ENCODE measurements at regions not wholly inside any gene's neighbourhood (a gene's known extent, or its start where the extent isn't known, plus 50 kb on each side); places are given as distances from the start of the nearest gene placed in this dataset.

DNA sequence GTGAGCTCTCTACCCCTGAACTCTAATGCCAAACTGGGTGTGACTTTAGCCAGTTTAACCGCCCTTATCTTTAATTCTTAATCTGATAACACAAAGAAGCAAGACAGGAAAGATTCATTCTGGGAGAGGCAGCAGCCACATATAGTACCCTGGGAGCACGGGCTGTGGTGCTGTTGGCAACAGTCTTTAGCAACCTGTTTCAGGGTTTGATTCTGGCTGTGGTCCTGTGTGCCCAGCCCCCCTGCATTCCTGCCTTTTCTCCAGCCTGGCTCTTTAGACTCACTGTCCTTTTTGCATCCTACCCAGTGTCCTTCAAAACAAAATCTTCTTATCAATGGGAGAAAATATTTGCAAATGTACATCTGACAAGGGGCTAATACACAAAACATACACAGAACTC, 275.2 kb downstream of the GXYLT1 start:
- DNase-seq = no peak

DNA sequence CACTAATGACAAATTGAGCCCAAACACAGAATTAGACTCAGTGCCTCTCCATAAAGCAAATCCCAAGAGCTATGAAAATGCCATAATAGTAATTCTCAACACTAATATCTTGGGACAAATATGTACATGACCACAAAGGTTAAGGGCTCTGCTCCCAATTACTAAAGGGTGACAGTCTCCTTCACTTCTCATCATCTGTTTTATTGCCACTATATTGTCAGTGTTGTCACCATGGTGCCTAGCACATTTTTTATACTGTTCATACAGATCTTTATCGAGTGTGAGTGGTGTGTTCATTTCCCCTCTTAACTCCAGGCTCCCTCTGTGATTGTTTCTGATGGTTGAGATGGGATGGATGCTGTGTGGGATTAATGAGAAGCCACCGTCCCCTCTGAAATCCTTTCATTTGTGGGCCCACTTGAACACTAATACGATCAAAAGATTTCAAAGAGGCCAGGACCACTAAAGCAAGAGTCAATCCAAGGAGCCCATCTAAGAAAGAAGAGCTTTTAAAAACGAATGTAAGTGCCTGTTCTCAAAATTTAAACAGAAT, 277.7 kb downstream of the GXYLT1 start:
- no peak for DNase-seq

DNA sequence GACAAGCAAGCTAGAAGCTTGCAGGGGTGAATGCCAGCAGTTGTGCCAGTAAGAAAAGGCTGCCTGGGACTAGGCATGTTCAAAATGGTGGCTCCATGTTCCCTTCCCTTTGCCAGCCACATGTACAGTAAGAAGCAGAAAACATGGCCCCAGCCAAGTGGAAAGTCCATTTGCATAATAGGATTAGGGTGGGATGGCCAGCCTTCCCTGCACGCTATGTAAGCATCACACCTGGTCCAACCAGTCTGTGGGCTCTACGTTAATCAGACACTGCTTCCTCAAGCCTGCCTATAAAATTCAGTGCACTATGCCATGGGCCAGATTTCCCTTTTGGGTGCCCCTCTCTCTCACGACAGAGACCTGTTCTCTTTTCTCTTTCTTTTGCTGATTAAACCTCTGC, 288.4 kb downstream of the GXYLT1 start:
- no peak for DNase-seq

DNA sequence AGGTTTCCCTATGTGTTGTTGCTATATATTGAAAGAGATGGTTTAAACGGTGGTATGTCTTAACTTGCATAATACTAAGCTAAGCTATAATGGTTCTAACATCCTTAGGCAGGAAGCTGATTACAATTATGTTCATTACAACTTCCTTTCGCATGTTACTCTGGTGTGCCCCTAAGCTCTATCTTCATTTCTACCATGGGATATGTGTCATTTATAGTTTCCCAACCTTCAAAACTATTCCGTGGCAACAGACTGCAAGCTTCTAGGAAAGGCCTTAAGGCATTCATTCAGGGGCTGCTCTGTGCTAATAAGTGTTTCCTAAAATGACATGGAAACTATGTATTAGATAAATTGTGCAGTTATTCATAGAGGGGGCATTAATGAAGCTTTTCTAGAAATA, 294.6 kb downstream of the GXYLT1 start:
- no peak for DNase-seq

DNA sequence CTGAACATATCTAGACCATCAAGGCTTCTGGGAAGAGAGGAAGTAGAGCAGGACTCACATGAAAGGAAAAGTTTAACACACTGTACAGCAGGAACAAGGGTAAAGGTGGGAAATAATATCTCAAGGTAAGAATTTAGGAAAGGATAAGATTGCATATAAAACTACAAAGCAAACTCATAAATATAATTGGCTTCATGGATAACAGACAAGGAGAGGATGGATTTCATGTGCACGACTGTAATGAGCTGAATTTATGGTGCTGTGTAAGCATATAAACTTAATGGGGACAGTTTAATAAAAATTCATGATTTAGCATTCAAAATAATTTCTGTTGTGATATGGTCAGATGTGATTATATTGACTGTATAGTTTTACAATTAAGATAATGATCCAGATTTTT, 298.0 kb downstream of the GXYLT1 start:
- DNase-seq = no peak

DNA sequence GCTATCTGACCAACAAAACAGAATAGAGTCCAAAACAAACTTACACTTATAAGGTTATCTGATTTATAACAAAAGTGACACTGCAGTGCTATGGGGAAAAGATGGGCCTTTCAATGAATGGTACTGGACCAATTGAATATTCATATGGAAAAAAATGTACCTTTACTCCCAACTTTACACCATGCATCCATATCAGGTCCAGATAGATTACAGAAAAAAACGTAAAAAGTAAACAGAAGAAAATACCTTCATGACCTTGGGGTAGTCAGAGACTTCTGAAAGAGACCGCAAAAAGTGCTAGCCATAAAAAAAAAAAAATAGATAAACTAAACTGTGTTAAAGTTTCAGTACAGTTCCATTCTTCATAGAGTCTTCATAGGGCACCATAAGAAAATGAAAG, 308.3 kb downstream of the GXYLT1 start:
- no peak for DNase-seq

DNA sequence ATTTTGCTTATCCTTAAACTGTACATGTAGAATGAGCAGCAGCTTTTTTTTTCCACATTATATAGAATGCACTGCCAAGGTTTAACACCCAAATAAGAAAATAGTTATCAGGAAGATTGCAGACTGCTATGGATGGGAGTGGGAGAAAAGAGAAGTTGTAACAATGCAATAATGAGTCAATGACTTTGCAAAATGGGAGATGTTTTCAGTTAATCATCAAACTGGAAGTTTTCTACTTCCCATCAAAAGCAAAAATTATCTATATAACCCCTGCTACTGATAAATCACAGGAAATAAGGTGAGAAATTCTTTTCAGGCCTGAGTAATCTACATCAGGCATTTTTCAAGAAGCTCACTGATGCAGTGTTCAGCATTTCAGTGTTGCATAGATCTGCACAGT, 309.1 kb downstream of the GXYLT1 start:
- peak; percentile 3 for DNase-seq

DNA sequence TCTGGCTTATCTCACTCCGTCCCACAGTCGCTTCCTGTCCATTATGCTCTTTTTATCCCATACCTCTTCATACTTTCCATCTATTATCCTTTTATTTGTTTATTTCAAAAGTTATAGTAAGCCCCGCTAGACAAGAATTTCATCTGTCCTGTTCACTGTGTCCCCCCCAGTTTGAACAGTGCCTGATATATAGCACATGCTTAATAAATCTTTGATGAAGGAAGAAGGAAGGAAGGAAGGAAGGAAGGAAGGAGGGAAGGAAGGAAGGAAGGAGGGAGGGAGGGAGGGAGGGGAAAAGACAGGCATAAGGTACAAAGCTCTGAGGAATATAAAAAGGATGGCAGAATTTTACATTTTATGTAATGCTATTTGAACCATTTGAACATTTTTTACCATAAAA, 324.7 kb downstream of the GXYLT1 start:
- no peak for DNase-seq

DNA sequence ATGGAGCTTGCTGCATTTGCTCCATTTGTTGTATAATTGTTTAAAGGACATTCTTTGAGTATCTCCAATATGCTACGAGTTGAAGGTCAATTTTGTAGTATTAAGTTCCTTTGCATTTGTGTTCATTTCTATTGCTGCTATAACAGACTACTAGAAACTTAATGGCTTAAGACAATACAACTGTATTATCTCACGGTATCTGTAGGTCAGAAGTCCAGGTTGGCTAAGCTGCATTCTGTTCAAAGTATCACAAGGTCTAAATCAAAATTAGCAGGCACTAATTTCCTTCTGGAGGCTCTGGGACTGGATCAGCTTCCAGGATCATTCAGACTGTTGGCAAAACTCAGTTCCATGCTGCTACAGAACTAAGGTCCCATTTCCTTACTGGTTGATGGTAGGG, 340.6 kb downstream of the GXYLT1 start:
- DNase-seq = no peak

DNA sequence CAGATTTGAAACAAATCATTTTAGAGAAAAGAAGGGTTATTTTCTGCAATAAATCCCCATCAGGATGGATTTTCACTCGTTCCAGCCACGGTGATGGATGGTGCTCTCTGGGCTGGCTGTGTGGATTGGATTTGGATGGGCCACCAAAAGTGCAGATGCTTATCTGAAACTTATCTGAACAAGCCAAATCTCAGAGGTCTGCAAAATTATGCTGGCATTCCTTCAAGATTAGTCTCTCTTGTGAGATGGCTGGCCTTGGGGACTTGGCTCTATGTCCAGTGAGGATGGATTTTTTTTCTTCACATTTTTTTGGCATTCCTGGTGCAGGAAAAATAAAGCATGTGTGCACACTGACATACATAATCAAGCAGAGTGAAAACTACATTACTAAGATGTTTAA, 341.9 kb downstream of the GXYLT1 start:
- DNase-seq = no peak

DNA sequence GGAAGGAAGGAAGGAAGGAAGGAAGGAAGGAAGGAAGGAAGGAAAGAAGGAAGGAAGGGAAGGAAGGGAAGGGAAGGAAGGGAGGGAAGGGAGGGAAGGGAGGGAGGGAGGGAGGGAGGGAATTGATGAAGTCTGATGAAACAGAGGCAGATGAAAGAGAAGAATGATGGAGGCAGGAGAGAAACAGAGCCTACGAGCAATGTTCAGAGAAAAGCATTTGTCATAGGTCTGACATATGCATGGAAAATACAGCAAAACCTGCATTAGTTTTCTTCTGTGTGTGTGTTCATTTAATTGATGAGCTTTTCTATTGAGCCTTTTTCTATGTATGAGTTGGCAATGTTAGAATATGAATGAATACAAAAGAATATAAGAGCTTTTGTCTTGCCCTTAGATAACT, 343.4 kb downstream of the GXYLT1 start:
- no peak for DNase-seq

DNA sequence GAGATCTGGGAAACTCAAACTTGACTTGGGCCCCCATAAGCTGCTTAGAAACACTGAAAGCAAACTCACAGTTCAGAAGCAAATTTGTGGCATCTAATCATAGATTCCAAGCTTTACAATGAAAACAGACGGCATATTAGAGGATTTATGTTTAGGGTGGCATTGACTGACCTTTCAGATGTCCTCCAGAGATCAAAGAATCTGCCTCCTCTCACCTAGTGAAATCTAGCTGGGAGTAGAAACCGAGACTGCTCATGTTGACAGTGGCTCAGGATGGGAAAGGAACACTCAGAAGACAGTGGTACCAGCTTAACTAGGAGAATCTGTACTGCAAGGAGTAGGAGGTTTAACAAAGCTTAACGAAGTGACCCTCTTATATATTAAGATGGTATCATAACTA, 345.0 kb downstream of the GXYLT1 start:
- no peak for DNase-seq

DNA sequence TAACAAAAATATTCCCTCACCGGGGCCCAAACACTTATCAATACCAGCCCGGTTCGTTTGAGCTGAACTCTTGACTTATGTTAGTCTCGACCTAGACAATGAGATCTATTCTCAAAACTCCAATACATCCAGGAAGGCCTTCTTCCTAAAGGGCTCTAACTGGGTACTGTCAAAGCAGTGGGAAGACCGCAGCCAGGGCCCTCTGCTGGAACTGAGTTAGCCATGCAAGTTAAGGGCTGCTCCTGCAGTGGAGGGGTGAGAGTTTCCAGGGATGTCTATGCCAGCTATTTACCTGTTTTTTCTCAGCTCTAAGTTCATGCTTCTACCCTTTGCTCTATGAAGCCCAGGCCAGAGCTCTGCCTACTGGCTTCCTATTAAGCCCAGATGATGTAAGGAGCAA, 348.8 kb downstream of the GXYLT1 start:
- DNase-seq = no peak

DNA sequence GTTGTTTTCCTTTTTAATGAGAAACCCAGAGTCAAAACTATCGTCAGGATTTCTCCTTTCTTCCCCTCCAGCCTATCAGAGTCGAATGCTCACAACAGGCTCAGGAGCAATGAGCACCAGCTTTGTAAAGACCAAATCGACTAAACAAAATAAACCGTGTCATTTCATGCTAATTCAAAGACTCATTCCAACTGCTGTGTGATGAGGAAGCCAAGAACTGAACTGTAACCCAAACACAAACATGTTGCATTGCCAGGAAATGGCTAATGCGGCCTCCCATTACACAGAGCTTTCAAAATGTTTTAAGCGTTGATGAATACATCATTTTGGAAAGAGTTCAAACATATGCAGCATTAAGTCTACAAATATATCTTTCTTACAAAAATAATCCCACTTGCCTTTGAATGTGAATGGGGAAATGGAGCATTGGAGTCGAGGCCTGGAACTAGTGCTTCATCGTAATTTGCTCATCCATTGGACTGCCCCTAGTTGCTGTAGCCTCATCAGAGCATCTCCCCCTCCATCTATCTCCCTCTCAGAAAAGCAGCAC, 349.5 kb downstream of the GXYLT1 start:
- DNase-seq = no peak

DNA sequence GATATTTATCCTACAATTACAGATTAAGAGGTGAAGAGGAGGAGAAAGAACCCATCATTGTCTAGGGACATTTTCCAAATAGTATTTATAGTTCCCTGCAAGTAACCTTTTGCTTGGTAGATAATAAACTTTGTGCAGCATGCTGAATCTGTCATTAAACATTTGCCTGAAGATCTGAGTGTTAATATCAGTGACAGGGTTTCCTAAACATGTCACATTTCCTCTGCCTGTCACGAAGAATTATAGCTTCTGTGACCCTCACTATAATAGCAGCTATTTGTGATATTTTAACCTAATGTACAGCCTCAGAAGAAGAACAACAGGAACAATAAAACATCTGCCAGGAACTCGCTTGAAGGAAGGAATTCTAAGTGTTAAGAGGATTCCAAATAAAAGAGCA, 350.3 kb downstream of the GXYLT1 start:
- no peak for DNase-seq

DNA sequence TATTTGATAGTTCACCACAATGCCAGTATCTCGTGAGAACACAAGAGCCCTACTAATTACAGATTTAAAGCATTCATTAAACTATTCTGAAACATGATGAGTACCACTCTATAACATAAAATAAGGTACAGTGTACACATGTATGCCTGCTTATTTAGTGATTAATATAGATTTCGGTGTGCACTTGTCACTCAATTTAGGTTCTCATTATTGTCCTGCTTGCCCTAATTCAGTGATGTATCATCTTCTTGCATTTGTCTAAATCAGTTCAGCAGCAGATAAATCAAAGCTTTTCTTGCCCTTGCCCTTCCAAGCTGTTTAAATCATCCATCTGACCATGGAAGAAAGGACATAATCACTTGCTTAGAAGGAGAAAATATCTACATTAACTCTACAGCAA, 359.7 kb downstream of the GXYLT1 start:
- DNase-seq = no peak

DNA sequence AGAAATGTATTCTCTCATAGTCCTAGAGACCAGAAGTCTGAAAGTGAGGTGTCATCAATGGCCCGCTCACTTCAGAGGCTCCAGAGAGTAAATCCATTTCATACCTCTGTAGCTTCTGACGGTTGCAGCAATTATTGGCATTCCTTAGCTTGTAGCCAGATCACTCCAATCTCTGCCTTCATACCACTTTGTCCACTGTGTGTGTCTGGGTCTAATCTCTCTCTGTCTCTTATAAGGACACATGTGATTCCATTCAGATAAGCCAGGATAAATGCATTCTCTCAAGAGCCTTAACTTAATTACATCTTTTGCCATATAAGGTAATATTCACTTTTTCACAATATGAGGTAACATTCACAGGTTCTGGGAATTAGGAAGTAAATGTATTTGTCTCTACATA, 365.7 kb downstream of the GXYLT1 start:
- no peak for DNase-seq

DNA sequence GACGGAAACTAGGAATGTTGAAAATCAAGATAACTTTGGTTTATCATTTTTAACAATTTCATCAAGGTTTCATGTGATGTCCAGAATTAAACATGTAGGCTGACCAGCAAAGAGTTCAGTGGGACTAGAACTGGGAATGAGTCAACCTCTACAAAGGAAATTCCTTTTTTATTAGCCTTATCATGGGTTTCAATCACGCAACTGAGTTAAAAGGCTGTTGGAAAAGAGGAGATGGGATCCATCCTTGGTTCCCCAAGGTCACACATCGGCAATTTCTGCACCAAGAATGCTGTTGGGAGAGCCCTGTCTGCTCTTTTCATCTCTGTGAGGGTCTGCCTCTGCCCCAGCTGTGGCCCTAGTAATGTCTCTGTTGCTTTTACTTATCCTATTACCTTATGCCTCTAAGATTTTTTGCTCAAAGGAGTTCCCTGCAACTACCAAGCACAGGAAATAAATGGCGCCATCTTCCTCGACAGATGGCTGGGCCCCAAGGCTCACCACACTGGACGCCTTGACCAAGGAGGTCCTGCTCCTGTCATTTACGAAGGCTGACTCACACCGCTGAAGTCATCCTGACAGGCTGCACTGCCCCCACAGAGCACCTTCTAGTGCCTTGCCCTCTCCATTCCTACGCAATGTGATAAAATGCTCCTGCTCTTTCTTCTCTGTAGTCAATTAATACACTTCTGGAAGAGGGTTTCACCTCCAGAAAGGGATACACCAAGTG, 367.4 kb downstream of the GXYLT1 start:
- DNase-seq = no peak

DNA sequence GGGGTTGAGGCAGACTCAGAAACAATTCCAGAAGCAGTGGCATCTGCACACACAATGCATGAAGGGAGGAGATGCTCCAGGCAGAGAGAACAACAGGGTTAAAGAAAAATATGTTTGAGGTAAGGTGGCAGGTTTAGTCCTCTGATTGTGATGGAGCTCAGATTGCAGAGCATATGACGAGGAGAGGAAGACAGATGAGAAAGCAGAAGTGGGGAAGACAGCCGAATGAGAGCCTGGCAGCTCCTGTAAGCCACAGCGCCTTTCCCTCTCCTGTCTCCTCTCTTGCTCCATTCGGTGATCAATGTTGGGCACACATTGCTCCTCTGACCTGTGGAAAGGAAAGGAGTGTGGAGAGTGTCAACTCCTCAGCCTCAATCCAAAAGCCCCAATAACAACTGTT, 372.2 kb downstream of the GXYLT1 start:
- DNase-seq = no peak

DNA sequence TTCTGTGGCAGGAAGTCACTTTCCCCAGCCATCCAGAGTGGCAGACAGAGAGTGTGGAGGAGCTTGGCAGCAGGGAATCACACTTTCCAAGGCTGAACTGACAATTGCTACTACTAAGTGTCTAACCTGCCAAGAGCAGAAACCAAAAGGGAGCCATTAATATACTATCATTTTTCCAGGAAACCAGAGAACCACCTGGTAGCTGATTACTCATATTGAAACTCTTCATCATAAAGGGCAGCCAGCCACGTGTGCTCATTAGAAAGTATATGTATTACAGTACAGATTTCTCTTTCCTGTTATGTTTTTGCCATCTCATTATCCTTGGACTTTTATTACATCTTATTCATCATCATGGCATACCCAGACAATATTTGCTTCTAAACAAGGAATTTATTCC, 374.9 kb downstream of the GXYLT1 start:
- DNase-seq = no peak

DNA sequence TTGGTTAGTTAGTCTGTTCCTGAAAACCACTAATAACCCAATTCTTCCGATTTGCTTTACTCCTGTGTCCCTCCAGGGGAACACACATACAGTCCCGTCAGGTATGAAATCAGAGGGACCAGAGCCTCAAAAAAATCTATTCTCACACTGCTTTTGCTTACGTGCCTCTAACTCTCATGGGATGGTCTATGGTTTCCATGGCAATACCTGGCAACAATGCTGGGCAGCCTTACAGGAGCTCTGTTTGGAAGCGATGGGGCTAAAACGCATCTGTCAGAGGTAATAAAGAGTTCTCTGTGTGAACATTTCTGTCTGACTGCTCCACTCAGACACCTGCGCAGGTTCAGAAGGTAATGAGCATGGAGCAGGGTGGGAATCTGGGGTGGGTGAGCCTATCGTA, 376.2 kb downstream of the GXYLT1 start:
- no peak for DNase-seq

DNA sequence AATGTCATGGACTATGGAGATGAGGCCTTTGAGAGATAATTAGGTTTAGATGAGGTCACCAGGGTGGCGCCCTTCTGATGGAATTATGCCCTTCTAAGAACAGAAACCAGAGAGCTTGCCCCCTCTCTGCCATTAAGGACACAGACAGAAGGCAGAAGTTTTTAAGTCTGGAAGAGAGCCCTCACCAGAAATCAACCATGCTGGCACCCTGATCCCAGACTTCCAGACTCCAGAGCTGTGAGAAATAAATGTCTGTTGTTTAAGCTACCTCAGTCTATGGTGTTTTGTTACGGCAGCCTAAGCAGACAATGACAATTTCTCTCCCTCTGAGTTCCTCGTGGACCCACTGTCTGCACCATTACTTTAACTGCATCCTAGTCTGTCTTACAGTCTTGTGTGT, 382.0 kb downstream of the GXYLT1 start:
- no peak for DNase-seq

DNA sequence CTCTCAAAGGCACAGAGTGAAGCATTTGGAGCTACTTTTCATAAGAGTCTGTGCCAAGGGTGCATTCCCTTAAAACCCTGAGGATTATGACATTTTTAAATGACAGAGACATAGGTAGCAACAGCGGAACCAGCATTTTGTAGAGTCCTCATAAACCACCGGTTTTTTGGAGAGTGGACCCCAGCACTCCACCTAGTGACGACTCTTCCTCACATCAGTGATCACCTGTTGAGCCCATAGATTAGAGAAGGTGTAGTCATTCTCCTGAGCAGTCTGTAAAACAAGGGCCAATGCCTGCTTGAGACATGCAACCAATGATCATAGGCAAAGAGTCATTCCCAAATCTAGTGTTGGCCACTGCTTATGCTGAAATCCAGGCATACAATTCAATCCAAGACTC, 399.1 kb downstream of the GXYLT1 start:
- no peak for DNase-seq

DNA sequence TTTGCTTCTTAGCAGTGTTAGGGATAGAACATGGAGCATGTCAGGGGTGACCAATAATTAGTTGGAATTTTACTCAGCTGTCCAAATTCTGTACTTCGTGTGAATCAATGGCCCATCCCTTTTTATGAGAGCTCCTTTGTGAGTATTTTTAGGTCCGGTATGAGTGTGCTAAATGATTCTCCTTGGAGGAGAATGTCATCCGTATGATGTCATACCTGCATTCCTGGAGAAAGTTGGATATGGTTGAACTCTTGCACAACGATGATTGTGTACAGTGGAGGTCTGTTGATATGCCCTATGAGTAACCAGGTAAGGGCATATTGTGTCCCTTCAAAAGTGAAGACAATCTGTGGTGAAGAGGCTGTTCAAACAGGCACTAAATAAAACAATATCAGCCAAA, 400.8 kb downstream of the GXYLT1 start:
- DNase-seq = no peak

DNA sequence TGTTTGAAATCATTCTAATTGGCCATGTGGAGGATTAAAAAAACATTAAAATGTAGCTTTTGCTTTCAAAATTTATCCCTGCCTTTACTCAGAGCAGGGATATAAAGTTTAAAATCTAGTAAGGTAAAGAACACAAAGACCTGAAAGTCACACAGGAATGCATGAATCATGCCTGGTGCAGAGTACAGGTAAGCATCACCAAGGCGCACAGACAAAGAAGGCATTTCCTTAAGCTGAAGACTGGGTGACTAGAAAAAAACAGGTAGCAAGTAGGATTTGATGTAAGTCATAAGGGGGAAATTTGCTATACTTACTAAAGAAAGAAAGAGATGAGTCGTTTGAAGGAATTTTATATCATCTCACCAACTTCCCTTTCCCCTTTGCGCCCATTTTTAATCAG, 405.6 kb downstream of the GXYLT1 start:
- no peak for DNase-seq

Measured in hematopoietic multipotent progenitor cell treated with erythropoietin and hydrocortisone succinate and interleukin-3 and kit ligand, for 6 days (in vitro differentiated cells).